GM21529 (cell line): ENCODE measurements at regions not wholly inside any gene's neighbourhood (a gene's known extent, or its start where the extent isn't known, plus 50 kb on each side); places are given as distances from the start of the nearest gene placed in this dataset.
A peak's percentile ranks its signal among the peaks of the same experiment; 100 is the strongest.

Source experiments
- ATAC-seq: cut with Tn5 transposase; IDR thresholded peaks from one replicate; pipeline ENCODE4 v1.9.1; 2021; ENCODE audit not compliant: unreplicated experiment

- no peak for ATAC-seq
These were observed 166.9 kb upstream of the UMPS start for GRCh38 chr3:124563376-124563775.

GRCh38 chr3:124565013-124565412, 165.2 kb upstream of the UMPS start:
- no peak for ATAC-seq

- ATAC-seq = no peak
These were observed 164.7 kb upstream of the UMPS start for GRCh38 chr3:124565551-124565950.

GRCh38 chr3:124566701-124567100, 163.6 kb upstream of the UMPS start:
- no peak for ATAC-seq

- no peak for ATAC-seq
These were observed 163.1 kb upstream of the UMPS start for GRCh38 chr3:124567179-124567578.

GRCh38 chr3:124569761-124570160, 160.5 kb upstream of the UMPS start:
- ATAC-seq = no peak

GRCh38 chr3:124570232-124570631, 160.0 kb upstream of the UMPS start:
- ATAC-seq = no peak

GRCh38 chr3:124572851-124573405, 157.3 kb upstream of the UMPS start:
- no peak for ATAC-seq

GRCh38 chr3:124574012-124574411, 156.2 kb upstream of the UMPS start:
- no peak for ATAC-seq

GRCh38 chr3:124576565-124577493, 153.4 kb upstream of the UMPS start:
- no peak for ATAC-seq

- peak; percentile 64 for ATAC-seq
These were observed 152.6 kb upstream of the UMPS start for GRCh38 chr3:124577494-124578167.

- ATAC-seq = no peak
These were observed 150.6 kb upstream of the UMPS start for GRCh38 chr3:124579641-124580040.

GRCh38 chr3:124582196-124582595, 148.1 kb upstream of the UMPS start:
- ATAC-seq = no peak

- ATAC-seq = no peak
These were observed 147.4 kb upstream of the UMPS start for GRCh38 chr3:124582621-124583395.

GRCh38 chr3:124584245-124584551, 146.1 kb upstream of the UMPS start:
- no peak for ATAC-seq

GRCh38 chr3:124584552-124585391, 145.5 kb upstream of the UMPS start:
- ATAC-seq = no peak

- no peak for ATAC-seq
These were observed 143.9 kb upstream of the UMPS start for GRCh38 chr3:124586126-124587052.

GRCh38 chr3:124587053-124587408, 143.2 kb upstream of the UMPS start:
- ATAC-seq = no peak

- ATAC-seq = no peak
These were observed 142.2 kb upstream of the UMPS start for GRCh38 chr3:124588036-124588435.
